Panc1 (cell line): ENCODE measurements at regions not wholly inside any gene's neighbourhood (a gene's known extent, or its start where the extent isn't known, plus 50 kb on each side); places are given as distances from the start of the nearest gene placed in this dataset.

Source experiments
- ATAC-seq: fragments of 200-7000 bp; cut with Tn5 transposase; 2 replicates; pipeline ENCODE4 v1.9.1; 2020; ENCODE audit warnings: mild to moderate bottlenecking, moderate library complexity
- BruUV-seq: library from RNA; stranded (reverse); fragments of 400-500 nt; replicated peaks from 2 replicates; lab custom pipeline; 2021; lab: Mats Ljungman, UMichigan
- CTCF ChIA-PET: fragments of 300-600 bp; sonication (Branson Sonifier 250); formaldehyde crosslinking; loops from one replicate; lab custom pipeline; 2022; ENCODE audit warnings: antibody characterized with exemption; lab: Charles Lee
- POLR2A ChIA-PET: fragments of 300-600 bp; sonication (Branson Sonifier 250); formaldehyde crosslinking; loops from one replicate; lab custom pipeline; 2022; ENCODE audit warnings: antibody characterized with exemption; lab: Charles Lee
- DNase-seq: peaks from one replicate; pipeline ENCODE4 v3.0.0-alpha.2; 2010; ENCODE audit warnings: low read depth, low spot score
- H3K27ac ChIP-seq: 2 replicates; pipeline ENCODE4 v1.5.1; 2011; ENCODE audit warnings: mild to moderate bottlenecking, low read length, inconsistent platforms
- H3K27me3 ChIP-seq: fragments of 200-500 bp; sonication (Bioruptor generic); 2 replicates; pipeline ENCODE4 v1.6.0; 2014; ENCODE audit warnings: low read length, inconsistent platforms; ENCODE audit not compliant: control insufficient read depth, insufficient read depth
- H3K36me3 ChIP-seq: fragments of 200-500 bp; sonication (Bioruptor generic); 2 replicates; pipeline ENCODE4 v1.5.1; 2014; ENCODE audit warnings: inconsistent platforms, mild to moderate bottlenecking, low read length, moderate library complexity; ENCODE audit not compliant: control insufficient read depth, insufficient read depth
- H3K4me1 ChIP-seq: 2 replicates; pipeline ENCODE4 v1.5.1; 2011; ENCODE audit warnings: inconsistent platforms, mild to moderate bottlenecking, low read length, moderate library complexity; ENCODE audit not compliant: control insufficient read depth, insufficient read depth
- H3K4me3 ChIP-seq, 2 experiments: 2 replicates each; pipeline ENCODE4 v1.5.1; 2011 to 2012; ENCODE audit warnings: low read depth in 2 of 2, low read length in 2 of 2, mild to moderate bottlenecking in 2 of 2, inconsistent platforms in 1 of 2, moderate library complexity in 1 of 2
- H3K9me3 ChIP-seq: fragments of 200-500 bp; sonication (Bioruptor generic); 2 replicates; pipeline ENCODE4 v1.5.1; 2014; ENCODE audit warnings: low read depth, mild to moderate bottlenecking, inconsistent platforms, low read length, moderate library complexity; ENCODE audit not compliant: control insufficient read depth, insufficient read depth
- POLR2AphosphoS5 ChIP-seq: IDR thresholded peaks from 2 replicates; pipeline ENCODE4 v1.6.1; 2012; ENCODE audit warnings: mild to moderate bottlenecking, low read depth, low read length, moderate library complexity
- SIN3A ChIP-seq: IDR thresholded peaks from 2 replicates; pipeline ENCODE4 v1.6.1; 2012; ENCODE audit warnings: low read depth, mild to moderate bottlenecking, low read length, moderate library complexity, borderline replicate concordance; ENCODE audit not compliant: insufficient read depth
- TCF7L2 ChIP-seq: IDR thresholded peaks from 2 replicates; pipeline ENCODE4 v1.6.1; 2011; ENCODE audit warnings: mild to moderate bottlenecking, low read depth, low read length, inconsistent platforms
- in situ Hi-C: cut with HindIII; loops from 2 replicates; pipeline ENCODE4 v1.10.0; 2016; ENCODE audit warnings: low sequenced_read_pairs, low pct_unique_long_range_greater_than_20kb
- intact Hi-C: fragments of 100-400 bp; cut with micrococcal nuclease; formaldehyde crosslinking; loops from one replicate; pipeline ENCODE4 v1.10.0; 2022; ENCODE audit not compliant: unreplicated experiment
- TF ChIP-seq, protein P1 (sequence below): fragments of 450-650 bp; IDR thresholded peaks from 2 replicates; pipeline ENCODE4 v1.5.1; 2017; ENCODE audit warnings: mild to moderate bottlenecking
- TF ChIP-seq, protein P2 (sequence below), 2 experiments: IDR thresholded peaks; 2 replicates each; pipeline ENCODE4 v1.6.1; 2011 to 2012; ENCODE audit warnings: low read depth in 2 of 2, control low read depth in 1 of 2, low read length in 1 of 2, mild to moderate bottlenecking in 1 of 2, moderate library complexity in 1 of 2; ENCODE audit not compliant: insufficient read depth in 1 of 2

DNA sequence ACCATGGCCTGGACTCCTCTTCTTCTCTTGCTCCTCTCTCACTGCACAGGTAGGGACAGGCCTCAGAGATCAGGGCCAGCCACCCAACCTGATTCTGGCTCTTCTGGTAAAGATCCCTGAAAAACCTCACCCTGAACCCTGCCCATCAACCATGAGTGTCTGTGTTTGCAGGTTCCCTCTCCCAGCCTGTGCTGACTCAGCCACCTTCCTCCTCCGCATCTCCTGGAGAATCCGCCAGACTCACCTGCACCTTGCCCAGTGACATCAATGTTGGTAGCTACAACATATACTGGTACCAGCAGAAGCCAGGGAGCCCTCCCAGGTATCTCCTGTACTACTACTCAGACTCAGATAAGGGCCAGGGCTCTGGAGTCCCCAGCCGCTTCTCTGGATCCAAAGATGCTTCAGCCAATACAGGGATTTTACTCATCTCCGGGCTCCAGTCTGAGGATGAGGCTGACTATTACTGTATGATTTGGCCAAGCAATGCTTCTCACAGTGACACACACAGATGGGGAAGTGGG lies 80.9 kb downstream of the ZNF280B start:
- H3K4me1 ChIP-seq = no peaks in the 10 kb centered on the region
- ChIA-PET CTCF (no interaction called here), POLR2A (no interaction called here)
- in situ Hi-C loops (no loop called here), intact Hi-C loops (no loop called here)
- no TSS peak for BruUV-seq
- DNase-seq (no peak), ATAC-seq (no peak)
- no peak overlapping the region for H3K4me3 ChIP-seq
- H3K36me3 ChIP-seq = no peaks in the 10 kb centered on the region
- no peaks in the 10 kb centered on the region for H3K9me3 ChIP-seq
- TF ChIP-seq, protein P1, sequence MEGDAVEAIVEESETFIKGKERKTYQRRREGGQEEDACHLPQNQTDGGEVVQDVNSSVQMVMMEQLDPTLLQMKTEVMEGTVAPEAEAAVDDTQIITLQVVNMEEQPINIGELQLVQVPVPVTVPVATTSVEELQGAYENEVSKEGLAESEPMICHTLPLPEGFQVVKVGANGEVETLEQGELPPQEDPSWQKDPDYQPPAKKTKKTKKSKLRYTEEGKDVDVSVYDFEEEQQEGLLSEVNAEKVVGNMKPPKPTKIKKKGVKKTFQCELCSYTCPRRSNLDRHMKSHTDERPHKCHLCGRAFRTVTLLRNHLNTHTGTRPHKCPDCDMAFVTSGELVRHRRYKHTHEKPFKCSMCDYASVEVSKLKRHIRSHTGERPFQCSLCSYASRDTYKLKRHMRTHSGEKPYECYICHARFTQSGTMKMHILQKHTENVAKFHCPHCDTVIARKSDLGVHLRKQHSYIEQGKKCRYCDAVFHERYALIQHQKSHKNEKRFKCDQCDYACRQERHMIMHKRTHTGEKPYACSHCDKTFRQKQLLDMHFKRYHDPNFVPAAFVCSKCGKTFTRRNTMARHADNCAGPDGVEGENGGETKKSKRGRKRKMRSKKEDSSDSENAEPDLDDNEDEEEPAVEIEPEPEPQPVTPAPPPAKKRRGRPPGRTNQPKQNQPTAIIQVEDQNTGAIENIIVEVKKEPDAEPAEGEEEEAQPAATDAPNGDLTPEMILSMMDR = no peak
- TF ChIP-seq, protein P2, sequence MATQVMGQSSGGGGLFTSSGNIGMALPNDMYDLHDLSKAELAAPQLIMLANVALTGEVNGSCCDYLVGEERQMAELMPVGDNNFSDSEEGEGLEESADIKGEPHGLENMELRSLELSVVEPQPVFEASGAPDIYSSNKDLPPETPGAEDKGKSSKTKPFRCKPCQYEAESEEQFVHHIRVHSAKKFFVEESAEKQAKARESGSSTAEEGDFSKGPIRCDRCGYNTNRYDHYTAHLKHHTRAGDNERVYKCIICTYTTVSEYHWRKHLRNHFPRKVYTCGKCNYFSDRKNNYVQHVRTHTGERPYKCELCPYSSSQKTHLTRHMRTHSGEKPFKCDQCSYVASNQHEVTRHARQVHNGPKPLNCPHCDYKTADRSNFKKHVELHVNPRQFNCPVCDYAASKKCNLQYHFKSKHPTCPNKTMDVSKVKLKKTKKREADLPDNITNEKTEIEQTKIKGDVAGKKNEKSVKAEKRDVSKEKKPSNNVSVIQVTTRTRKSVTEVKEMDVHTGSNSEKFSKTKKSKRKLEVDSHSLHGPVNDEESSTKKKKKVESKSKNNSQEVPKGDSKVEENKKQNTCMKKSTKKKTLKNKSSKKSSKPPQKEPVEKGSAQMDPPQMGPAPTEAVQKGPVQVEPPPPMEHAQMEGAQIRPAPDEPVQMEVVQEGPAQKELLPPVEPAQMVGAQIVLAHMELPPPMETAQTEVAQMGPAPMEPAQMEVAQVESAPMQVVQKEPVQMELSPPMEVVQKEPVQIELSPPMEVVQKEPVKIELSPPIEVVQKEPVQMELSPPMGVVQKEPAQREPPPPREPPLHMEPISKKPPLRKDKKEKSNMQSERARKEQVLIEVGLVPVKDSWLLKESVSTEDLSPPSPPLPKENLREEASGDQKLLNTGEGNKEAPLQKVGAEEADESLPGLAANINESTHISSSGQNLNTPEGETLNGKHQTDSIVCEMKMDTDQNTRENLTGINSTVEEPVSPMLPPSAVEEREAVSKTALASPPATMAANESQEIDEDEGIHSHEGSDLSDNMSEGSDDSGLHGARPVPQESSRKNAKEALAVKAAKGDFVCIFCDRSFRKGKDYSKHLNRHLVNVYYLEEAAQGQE (IDR thresholded peaks at IDR 0.05; ENCODE audit: insufficient read depth in 1 of 2, low read depth in 2 of 2, low read length in 1 of 2) = no peak
- TF ChIP-seq SIN3A = no peak
- no peak for TF ChIP-seq POLR2AphosphoS5
- TF ChIP-seq TCF7L2 = no peak
- H3K27ac ChIP-seq = no peak overlapping the region
- no peaks in the 10 kb centered on the region; the same call in none of the 2 replicates for H3K27me3 ChIP-seq

DNA sequence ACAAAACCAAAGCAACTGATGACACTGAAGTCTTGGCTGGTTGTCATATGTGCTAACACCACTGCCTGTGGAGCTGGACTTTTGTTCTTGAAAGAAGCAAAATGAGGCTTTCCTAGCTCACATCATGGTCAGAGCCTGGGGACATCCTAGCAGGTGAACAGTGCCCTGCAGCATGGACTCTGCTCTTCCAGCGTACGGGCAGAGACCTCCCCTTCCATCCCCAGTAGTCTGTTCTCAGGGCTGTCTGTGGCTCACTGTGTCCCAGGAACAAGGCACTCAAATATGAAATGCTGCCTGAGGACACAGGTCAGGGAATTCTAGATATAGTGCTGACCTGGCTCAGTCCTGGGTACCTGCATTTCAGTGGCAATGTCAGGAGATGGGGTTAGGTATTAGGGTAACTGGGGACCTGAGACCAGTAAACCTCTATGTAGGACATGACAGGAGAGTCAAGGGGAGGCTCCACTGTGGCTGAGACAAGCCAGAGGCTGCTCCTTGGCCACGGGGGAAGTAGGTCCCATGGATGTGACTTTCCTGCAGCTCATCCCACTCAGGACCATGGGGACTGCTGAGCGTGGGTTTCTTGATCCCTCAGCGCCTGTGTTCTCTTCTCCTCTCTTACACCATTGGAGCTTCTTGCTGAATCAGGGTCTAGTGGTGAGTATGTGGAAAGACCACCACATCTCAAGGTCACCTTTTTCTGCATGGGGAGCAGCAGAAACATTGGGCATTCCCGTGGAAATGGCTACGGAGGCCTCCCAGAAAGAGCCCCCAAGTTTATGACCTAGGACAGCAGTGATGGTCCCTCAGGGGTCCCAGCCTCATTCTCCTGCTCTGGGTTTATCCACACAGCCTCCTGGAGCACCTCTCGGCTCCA lies 80.1 kb downstream of the ZNF280B start:
- H3K27ac ChIP-seq = no peak overlapping the region
- H3K36me3 ChIP-seq = no peaks in the 10 kb centered on the region
- no TSS peak for BruUV-seq
- H3K4me3 ChIP-seq = no peak overlapping the region
- intact Hi-C loops = no loop called here
- DNase-seq = no peak
- TF ChIP-seq POLR2AphosphoS5 (no peak), TCF7L2 (no peak), SIN3A (no peak)
- TF ChIP-seq, protein P1 = no peak
- TF ChIP-seq, protein P2 (IDR thresholded peaks at IDR 0.05; ENCODE audit: insufficient read depth in 1 of 2, low read depth in 2 of 2, low read length in 1 of 2) = no peak
- H3K4me1 ChIP-seq = no peaks in the 10 kb centered on the region
- POLR2A ChIA-PET = no interaction called here
- CTCF ChIA-PET = no interaction called here
- no peaks in the 10 kb centered on the region for H3K9me3 ChIP-seq
- ATAC-seq = no peak
- no peaks in the 10 kb centered on the region; the same call in none of the 2 replicates for H3K27me3 ChIP-seq
- in situ Hi-C loops = no loop called here
